ENCODE measurements at regions not wholly inside any gene's neighbourhood (a gene's known extent, or its start where the extent isn't known, plus 50 kb on each side); places are given as distances from the start of the nearest gene placed in this dataset.
"Not testable (repeated sequence)": the region's sequence is repeated elsewhere in the genome, so short reads cannot be mapped to it uniquely, and the experiment has no call there.

DNA sequence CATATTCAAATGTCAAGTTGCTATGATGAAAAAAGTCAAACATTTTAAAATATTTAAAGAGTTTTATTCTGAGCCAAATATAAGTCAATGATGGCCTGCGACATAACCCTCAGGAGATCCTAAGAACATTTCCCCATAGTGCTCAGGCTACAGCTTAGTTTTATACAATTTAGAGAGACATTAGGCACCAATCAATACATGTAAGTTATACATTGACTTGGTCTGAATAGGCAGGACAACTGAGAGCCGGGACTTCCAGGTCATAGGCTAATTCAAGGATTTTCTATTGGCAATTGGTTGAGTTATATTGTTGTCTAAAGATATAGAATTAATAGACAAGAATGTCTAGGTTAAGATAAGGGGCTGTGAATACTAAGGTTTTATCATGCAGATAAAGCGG, 64.5 kb downstream of the UGT2B28 start:
- not testable (repeated sequence) for DNase-seq

DNA sequence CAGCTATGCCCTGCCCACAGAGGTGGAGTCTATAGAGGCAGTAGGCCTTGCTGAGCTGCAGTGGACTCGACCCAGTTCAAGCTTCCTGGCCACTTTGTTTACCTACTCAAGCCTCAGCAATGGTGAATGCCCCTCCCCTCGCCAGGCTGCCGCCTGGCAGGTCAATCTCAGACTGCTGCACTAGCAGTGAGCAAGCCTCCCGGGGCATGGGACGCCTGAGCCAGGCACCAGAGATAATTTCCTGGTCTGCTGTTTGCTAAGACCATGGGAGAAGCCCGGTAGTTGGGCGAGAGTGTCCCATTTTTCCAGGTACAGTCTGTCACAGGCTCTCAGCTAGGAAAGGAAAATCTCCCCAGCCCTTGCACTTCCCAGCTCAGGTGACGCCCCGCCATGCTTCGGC, 68.5 kb downstream of the UGT2B28 start:
- DNase-seq, result not testable (repeated sequence)

DNA sequence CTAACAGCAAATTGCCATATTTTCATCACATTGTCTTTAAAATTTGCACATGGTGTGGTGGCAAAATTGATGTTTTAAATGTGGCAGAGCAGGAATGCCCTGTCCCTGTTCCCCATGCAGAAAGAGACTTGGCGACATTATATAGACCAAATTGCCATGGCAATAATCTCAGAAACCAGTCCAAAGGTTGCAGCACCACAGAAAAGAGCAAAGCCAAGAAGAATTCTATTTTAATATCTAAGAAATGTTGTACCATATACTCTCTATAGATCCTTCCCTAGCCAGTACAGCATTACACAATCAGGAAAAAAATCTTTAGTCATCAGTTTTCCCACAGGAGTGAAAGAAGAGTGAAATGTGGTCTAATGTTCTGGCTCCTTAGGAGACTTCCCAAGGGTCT, 80.0 kb downstream of the UGT2B28 start:
- no peak for DNase-seq

DNA sequence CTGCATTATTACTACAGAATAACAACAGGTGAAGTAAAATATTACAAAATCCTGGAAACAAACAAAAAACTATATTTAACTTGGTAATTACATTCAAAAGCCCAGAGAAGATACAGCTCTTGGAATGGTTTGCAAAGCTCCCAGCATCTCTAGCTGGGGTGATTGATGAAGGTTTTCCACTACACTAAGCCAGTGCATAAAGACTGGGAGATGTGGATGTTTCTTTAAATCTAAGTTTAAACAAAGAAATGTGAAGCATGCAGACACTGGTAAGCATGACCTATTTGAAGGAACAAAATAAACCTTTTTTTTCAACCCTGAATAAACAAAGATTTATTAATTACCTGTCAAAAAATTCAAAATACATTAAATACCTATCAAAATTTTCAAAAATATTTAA, 80.5 kb downstream of the UGT2B28 start:
- DNase-seq, result not testable (repeated sequence)

DNA sequence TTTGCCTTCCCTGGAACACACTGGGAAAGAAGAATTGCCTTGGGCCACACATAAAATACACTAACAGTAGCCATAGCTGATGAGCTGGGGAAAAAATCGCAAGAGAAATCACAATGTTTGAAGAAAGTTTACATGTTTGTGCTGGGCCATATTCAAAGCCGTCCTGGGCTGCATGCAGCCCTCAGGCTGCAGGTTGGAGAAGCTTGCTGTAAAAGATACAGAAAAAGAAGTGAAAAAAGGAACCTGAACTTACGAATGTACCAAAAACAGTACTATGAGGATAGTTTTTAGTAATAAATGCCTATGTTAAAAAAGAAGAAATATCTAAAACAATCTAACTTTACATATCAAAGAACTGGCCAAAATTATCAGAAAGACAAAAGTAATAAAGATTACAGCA, 82.1 kb downstream of the UGT2B28 start:
- no peak for DNase-seq

DNA sequence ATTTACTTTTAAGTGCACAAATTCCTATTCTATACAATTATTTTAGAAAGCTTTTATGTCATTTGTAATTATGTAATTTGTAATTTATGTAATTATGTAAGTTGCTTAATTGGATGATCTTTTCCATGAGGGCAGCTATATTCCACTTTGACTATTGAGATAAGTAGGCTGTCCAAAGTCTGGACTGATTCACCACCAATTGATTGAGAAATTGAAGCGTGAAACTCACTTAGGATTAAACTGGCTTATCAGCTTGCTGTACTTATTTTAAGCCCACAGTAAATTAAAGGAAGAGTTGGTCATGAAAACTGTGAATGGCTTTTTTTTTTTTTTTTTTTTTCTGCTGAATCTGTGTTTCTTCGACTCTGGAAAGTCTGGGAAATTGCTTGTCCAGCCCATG, 87.4 kb downstream of the UGT2B28 start:
- peak; percentile 18 for DNase-seq

DNA sequence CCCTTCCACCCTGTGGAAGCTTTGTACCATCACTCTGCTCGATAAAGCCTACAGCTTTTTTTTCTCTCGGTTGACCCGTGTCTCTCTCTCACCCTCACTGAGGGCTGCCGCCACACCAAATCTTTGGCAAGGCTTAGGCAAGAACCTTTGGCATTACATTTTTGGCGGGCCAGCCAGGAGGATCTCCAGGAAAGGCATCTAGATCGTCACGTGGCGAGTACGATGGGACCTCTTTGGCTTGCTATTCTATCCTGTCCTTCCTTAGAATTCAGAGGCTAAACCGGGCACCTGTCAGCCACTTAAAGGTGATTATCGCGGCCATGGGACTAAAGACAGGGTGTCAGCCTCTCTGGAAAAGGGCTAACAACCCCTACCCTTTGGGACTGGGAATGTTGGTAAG, 96.2 kb downstream of the UGT2B28 start:
- DNase-seq, result no peak

DNA sequence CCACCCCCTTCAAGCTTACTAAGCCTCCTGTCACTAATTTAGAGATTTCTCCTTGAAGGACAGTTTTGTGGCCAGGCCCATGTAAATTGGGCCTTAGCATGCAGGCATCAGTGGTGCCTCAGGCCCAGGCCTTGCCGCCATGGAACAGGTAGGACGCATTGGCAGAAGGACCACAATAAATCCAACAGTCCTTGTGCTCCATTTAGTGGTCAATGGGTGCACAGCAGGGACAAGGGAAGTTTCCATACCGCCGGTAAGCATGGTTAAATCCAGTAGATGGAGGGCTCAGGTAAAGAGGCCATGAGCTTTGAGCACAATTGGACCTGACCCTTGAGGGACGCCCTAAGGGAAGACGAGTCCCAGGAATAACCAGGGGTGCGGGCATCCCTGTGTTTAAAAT, 97.3 kb downstream of the UGT2B28 start:
- DNase-seq, result no peak

DNA sequence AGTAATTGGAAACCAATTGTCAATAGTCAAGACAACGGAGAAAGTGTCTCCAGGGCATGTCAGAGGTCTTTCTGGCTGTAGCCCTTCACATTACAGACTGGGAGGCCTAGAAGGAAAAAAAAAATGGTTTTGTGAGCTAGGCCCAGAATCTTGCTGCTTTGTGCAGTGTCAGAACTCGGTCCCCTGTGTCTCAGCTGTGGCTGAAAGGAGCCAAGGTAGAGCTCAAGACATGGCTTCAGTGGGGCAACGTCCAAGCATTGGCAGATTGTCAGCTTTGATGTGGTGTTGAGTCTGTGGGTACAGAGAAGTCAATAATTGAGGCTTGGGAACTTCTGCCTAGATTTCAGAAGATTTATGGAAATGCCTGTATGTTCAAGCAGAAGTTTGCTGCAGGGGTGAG, 103.0 kb downstream of the UGT2B28 start:
- DNase-seq, result no peak

DNA sequence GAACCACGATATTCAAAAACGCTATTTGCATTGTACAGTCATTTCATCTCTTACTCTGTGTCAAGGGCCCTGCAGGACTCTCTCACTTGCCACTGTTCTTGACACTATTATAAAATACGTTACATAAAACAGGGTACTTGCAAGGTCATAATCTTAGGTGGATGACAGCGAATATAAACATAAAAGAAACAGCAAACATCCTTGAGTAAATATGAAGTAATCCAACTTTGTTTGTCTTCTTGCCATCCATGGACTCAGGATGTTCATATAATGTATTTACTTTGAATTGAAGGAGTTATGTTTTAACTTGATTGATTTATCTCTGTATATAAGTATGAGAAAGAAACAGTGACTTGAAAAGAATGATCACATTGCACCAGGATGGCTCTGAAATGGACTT, 106.6 kb downstream of the UGT2B4 start:
- DNase-seq, result not testable (repeated sequence)

DNA sequence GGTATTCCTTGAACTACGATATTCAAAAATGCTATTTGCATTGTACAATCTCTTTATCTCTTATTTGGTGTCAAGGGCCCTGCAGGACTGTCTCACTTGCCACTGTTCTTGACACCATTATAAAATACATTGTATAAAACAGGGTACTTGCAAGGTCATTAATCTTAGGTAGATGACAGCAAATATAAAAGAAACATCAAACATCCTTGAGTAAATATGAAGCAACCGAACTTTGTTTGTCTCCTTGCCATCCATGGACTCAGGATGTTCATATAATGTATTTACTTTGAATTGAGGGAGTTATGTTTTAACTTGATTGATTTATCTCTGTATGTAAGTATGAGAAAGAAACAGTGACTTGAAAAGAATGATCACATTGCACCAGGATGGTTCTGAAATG, 87.3 kb downstream of the UGT2B4 start:
- DNase-seq, result no peak

DNA sequence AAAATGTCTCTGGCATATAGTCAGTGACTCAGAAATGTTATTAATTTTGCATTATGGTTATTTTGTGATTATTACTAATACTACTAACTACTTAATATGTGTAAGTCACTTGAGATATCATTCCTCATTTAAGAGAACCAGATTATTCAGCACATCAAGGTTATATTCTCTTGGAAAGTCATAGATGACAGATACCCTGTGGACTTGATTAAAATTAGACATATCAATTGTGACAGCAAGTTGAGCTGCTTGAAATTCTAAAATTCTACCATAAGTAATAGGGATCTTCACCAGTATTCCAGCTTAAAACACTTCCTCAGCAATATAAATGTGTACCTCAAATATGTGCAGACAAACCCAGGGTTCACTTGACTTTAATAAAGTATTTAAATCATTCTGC, 83.7 kb downstream of the UGT2B4 start:
- DNase-seq, result not testable (repeated sequence)

DNA sequence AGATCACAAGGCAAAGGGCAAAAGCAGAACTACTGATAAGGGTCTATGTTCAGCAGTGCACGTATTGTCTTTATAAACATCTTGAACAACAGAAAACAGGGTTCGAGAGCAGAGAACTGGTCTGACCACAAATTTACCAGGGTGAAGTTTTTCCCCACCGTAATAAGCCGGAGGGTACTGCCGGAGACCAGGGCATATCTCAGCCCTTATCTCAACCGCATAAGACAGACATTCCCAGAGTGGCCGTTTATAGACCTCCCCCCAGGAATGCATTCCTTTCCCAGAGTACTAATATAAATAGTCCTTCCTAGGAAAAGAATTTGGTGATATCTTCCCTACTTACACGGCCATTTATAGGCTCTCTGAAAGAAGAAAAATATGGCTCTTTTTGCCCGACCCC, 71.0 kb downstream of the UGT2B4 start:
- DNase-seq, result not testable (repeated sequence)

Data from NCI-H82 (cell line).